Thymus (tissue), 11 donors: ENCODE measurements at regions not wholly inside any gene's neighbourhood (a gene's known extent, or its start where the extent isn't known, plus 50 kb on each side); places are given as distances from the start of the nearest gene placed in this dataset.

Source experiments
- DNase-seq, 9 donors: peaks; one replicate each; pipeline ENCODE4 v3.0.0-alpha.2; 2013; ENCODE audit warnings: low spot score in 9 of 9, low read depth in 6 of 9, missing footprints in 1 of 9
- H3K27ac ChIP-seq, 2 donors: one replicate each; pipeline ENCODE4 v1.5.1; 2013; ENCODE audit warnings: control low read depth in 1 of 2, low read depth in 1 of 2, low read length in 1 of 2, mild to moderate bottlenecking in 1 of 2, moderate library complexity in 1 of 2
- H3K27me3 ChIP-seq, 2 donors: one replicate each; pipeline ENCODE4 v1.5.1; 2013; ENCODE audit warnings: low read length in 1 of 2; ENCODE audit not compliant: control insufficient read depth in 2 of 2, insufficient read depth in 1 of 2
- H3K36me3 ChIP-seq, 2 donors: one replicate each; pipeline ENCODE4 v1.5.1; 2013; ENCODE audit warnings: low read length in 1 of 2, mild to moderate bottlenecking in 1 of 2, moderate library complexity in 1 of 2; ENCODE audit not compliant: control insufficient read depth in 2 of 2, insufficient read depth in 2 of 2
- H3K4me1 ChIP-seq, 2 donors: one replicate each; pipeline ENCODE4 v1.5.1; 2013; ENCODE audit warnings: low read length in 2 of 2; ENCODE audit not compliant: control insufficient read depth in 2 of 2, insufficient read depth in 2 of 2
- H3K4me3 ChIP-seq, 2 donors: one replicate each; pipeline ENCODE4 v1.5.1; 2013; ENCODE audit warnings: low read length in 2 of 2, control low read depth in 1 of 2, mild to moderate bottlenecking in 1 of 2
- H3K9me3 ChIP-seq, 2 donors: one replicate each; pipeline ENCODE4 v1.5.1; 2013; ENCODE audit warnings: low read length in 1 of 2, mild to moderate bottlenecking in 1 of 2; ENCODE audit not compliant: control insufficient read depth in 2 of 2, insufficient read depth in 1 of 2
- WGBS: extraction: QIAGEN DNeasy Blood & Tissue Kit; methylation state at CpG from one replicate; pipeline ENCODE4 v1.1.7; 2013; 5-methylcytosine and 5-hydroxymethylcytosine counted together
- donor health status: healthy.

DNA sequence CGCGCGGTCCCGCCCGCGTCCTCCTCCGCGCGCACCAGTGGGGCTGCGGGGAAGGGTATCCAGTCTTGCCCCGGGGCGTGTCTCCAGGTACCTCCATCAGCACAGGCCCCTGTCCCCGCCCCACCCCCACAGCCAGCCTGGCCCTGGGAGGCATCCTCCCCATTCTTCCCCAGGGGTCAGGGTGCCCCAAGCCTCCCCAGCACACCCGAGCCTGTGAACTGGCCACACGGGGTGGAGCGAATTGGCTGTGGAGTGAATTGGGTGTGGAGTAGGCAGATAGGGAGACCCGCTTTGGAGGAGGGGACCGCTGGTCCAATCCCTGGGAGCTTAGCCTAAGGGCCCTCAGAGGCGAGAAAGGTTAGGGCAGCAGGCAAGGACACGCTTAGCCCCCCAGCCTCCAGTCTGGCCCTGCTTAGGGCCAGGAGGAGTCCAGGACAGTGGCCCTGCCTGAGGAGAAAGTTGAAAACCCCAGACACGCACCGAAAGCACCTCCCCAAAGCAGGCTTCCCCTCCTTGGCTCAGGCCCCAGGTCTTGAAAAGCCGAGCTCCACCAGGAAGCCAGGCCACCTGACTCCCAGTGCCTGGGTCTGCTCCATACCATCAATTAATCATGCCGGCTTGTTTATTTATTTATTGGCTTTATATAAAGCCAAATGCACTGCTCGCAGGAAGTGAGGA lies 107.7 kb upstream of the SLC6A11 start:
- no peaks in the 10 kb centered on the region for H3K4me1 ChIP-seq
- WGBS = 28% methylated on average over 25 of the region's 25 CpGs
- H3K27me3 ChIP-seq = peaks cover 29 to 54% of the 10 kb centered on the region in 2 donors
- no peaks in the 10 kb centered on the region for H3K9me3 ChIP-seq
- no peak for DNase-seq
- H3K27ac ChIP-seq = no peak overlapping the region
- H3K36me3 ChIP-seq = no peaks in the 10 kb centered on the region
- no peak overlapping the region for H3K4me3 ChIP-seq

DNA sequence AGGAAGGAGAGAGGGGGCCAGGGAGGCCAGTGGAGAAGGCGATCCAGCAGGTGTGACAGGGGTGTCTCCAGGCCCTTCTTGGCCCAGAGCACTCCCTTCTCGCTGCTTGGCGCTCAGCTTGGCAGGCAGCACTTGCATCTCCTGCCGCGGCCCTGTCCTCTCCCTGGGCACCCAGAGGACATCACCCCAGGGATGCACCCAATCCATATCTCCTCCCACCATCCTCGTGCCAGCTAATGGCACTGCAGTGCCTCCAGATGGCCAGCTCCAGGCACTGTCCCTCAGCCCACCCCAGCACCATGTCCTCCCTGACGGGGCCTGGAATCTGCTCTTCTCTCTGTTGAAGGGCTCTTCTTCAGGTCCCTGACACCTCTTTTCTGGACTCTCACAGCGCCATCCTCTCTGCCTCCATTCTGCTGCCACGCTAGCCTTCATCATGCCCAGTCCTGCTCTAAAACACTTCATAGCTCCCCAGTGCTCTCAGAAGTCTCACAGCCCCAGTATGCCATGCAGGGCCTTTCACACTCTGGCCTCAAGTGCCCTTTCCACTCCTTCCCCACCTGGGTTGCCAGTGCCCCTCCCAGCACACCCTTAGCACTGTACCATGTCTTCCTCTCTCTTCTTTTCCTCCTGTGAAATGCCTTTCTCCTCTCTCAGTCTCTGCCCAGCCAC lies 106.8 kb upstream of the SLC6A11 start:
- peaks cover 29 to 48% of the 10 kb centered on the region in 2 donors for H3K27me3 ChIP-seq
- WGBS = 89% methylated on average over 9 of the region's 9 CpGs
- DNase-seq = no peak

GRCh38 chr3:10712121-10712520 lies 103.9 kb upstream of the SLC6A11 start:
- Histone ChIP-seq H3K4me1 (no peaks in the 10 kb centered on the region), H3K36me3 (no peaks in the 10 kb centered on the region), H3K27me3 (peaks cover 23 to 27% of the 10 kb centered on the region in 2 donors), H3K4me3 (no peak overlapping the region), H3K27ac (no peak overlapping the region), H3K9me3 (peaks cover 0 to 3% of the 10 kb centered on the region in 2 donors)
- 78% methylated on average over 6 of the region's 6 CpGs for WGBS
- DNase-seq = no peak

More for the DNA sequence above, 106.8 kb upstream of the SLC6A11 start:
- no peaks in the 10 kb centered on the region for H3K4me1 ChIP-seq
- H3K27ac ChIP-seq = no peak overlapping the region
- H3K9me3 ChIP-seq = peaks cover 0 to 3% of the 10 kb centered on the region in 2 donors
- H3K36me3 ChIP-seq = no peaks in the 10 kb centered on the region
- H3K4me3 ChIP-seq = no peak overlapping the region

DNA sequence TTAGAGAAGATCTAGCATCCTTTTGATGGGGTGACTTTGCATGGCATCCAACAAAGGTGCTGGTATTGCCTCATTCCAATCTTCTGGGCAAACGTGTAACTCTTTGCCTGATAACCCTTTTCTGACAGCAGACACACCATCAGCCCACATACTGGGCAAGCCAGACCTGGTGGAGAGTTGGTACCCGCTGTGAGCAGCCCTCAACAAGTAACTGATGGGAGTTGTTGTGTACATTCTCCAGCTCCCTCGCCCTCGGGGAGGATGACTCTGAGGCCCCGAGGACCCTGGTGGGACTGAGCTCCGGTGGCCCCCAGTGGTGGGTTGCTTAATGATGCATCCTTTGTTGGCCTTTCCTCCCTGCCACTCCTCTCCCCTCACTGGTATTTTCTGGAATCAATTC lies 102.4 kb upstream of the SLC6A11 start:
- Histone ChIP-seq H3K27me3 (peaks cover 8 to 13% of the 10 kb centered on the region in 2 donors), H3K9me3 (peaks cover 0 to 3% of the 10 kb centered on the region in 2 donors), H3K4me3 (no peak overlapping the region), H3K27ac (no peak overlapping the region), H3K4me1 (no peaks in the 10 kb centered on the region), H3K36me3 (no peaks in the 10 kb centered on the region)
- 75% methylated on average over 6 of the region's 6 CpGs for WGBS
- DNase-seq = no peak

GRCh38 chr3:10715886-10716285 lies 100.1 kb upstream of the SLC6A11 start:
- peaks cover 0 to 3% of the 10 kb centered on the region in 2 donors for H3K9me3 ChIP-seq
- DNase-seq = no peak
- 94% methylated on average over 3 of the region's 3 CpGs for WGBS
- no peaks in the 10 kb centered on the region for H3K4me1 ChIP-seq
- H3K27me3 ChIP-seq = peaks cover 0 to under 1% of the 10 kb centered on the region in 2 donors
- H3K36me3 ChIP-seq = no peaks in the 10 kb centered on the region
- H3K27ac ChIP-seq = no peak overlapping the region
- H3K4me3 ChIP-seq = no peak overlapping the region

GRCh38 chr3:10716964-10717363 lies 99.1 kb upstream of the SLC6A11 start:
- Histone ChIP-seq H3K27ac (no peak overlapping the region), H3K27me3 (no peaks in the 10 kb centered on the region), H3K4me3 (no peak overlapping the region), H3K9me3 (peaks cover 0 to 3% of the 10 kb centered on the region in 2 donors), H3K36me3 (no peaks in the 10 kb centered on the region), H3K4me1 (no peaks in the 10 kb centered on the region)
- 93% methylated on average over 8 of the region's 8 CpGs for WGBS
- no peak for DNase-seq

GRCh38 chr3:10717756-10718155 lies 98.3 kb upstream of the SLC6A11 start:
- H3K36me3 ChIP-seq = no peaks in the 10 kb centered on the region
- H3K4me1 ChIP-seq = no peaks in the 10 kb centered on the region
- no peaks in the 10 kb centered on the region for H3K27me3 ChIP-seq
- H3K27ac ChIP-seq = no peak overlapping the region
- H3K4me3 ChIP-seq = no peak overlapping the region
- WGBS = 94% methylated on average over 4 of the region's 4 CpGs
- no peak for DNase-seq
- H3K9me3 ChIP-seq = peaks cover 0 to 3% of the 10 kb centered on the region in 2 donors

DNA sequence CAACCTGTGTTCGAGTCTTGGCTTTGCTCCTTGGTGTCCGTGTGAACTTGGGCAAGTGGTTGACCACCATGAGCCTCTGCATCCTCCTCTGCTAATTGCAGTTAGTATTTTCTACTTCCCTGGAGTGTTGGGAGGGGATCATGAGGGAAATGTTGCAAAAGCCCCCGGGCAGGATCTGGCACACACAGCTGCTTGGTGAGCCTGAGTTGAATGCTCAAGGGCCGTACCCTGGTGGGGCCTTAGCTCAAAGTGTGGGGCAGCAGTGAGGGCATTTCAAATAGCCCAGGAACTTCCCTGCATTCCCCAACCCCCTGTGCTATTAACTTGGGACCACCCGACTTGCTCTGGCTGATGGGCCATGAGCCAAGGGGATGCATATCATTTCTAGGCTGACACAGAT lies 94.9 kb upstream of the SLC6A11 start:
- no peaks in the 10 kb centered on the region for H3K9me3 ChIP-seq
- no peaks in the 10 kb centered on the region for H3K36me3 ChIP-seq
- H3K27me3 ChIP-seq = no peaks in the 10 kb centered on the region
- no peak overlapping the region for H3K4me3 ChIP-seq
- WGBS = 87% methylated on average over 5 of the region's 5 CpGs
- H3K27ac ChIP-seq = no peak overlapping the region
- no peak for DNase-seq
- H3K4me1 ChIP-seq = no peaks in the 10 kb centered on the region

- Histone ChIP-seq H3K27ac (no peak overlapping the region), H3K4me1 (no peaks in the 10 kb centered on the region), H3K4me3 (no peak overlapping the region), H3K36me3 (no peaks in the 10 kb centered on the region), H3K27me3 (no peaks in the 10 kb centered on the region), H3K9me3 (no peaks in the 10 kb centered on the region)
- 74% methylated on average over 6 of the region's 6 CpGs for WGBS
- DNase-seq = no peak
Observed at GRCh38 chr3:10722911-10723310, 93.1 kb upstream of the SLC6A11 start.
